K562 (cell line): ENCODE measurements at regions not wholly inside any gene's neighbourhood (a gene's known extent, or its start where the extent isn't known, plus 50 kb on each side); places are given as distances from the start of the nearest gene placed in this dataset.
A peak's percentile ranks its signal among the peaks of the same experiment; 100 is the strongest.

Source experiments
- ATAC-seq: fragments of 200-7000 bp; cut with Tn5 transposase; 3 replicates; pipeline ENCODE4 v1.9.1; 2020; ENCODE audit warnings: moderate library complexity
- BruUV-seq: library from RNA; stranded (reverse); fragments of 400-500 nt; replicated peaks from 2 replicates; lab custom pipeline; 2021; lab: Mats Ljungman, UMichigan
- CTCF ChIA-PET: fragments of 300-600 bp; formaldehyde crosslinking; extraction: SDS; loops from one replicate; lab custom pipeline; 2021; ENCODE audit warnings: low intra/inter-chr PET ratio; lab: Yijun Ruan, JAX
- POLR2A ChIA-PET: fragments of 300-600, 350-650 bp; sonication (Branson Sonifier 250); formaldehyde crosslinking; extraction: SDS; loops from one replicate; lab custom pipeline; 2021; ENCODE audit warnings: antibody characterized with exemption, inconsistent platforms; lab: Yijun Ruan, JAX
- DNase-seq, 4 experiments: peaks; one replicate each; pipeline versions ENCODE4 v3.0.0 to v3.0.0-alpha.2; 2011 to 2018; ENCODE audit warnings: low spot score in 3 of 4, mixed read lengths in 3 of 4; ENCODE audit errors: extremely low read depth in 1 of 4
- FAIRE-seq: peaks from 2 replicates; lab custom pipeline; 2011; peaks lifted over from hg19 to GRCh38; lab: Jason Lieb, UNC
- H2AFZ ChIP-seq: 2 replicates; pipeline ENCODE4 v1.6.0; 2011; ENCODE audit warnings: low read depth, low read length, control low read depth, inconsistent platforms
- H3K27ac ChIP-seq: fragments of 200-600 bp; 3 replicates; pipeline ENCODE4 v1.8.0; 2011; ENCODE audit warnings: low read depth, mild to moderate bottlenecking, control low read depth, inconsistent platforms, low read length, moderate library complexity, mixed read lengths; ENCODE audit errors: extremely low read depth
- H3K27me3 ChIP-seq, 2 experiments: fragments of 300-600 bp in 1 of 2; 2 replicates in 1 of 2; 3 replicates in 1 of 2; pipeline versions ENCODE4 v1.6.0 to v1.8.0; 2011; ENCODE audit warnings: inconsistent platforms in 2 of 2, low read length in 2 of 2, mild to moderate bottlenecking in 1 of 2, mixed read lengths in 1 of 2, moderate library complexity in 1 of 2; ENCODE audit not compliant: control insufficient read depth in 2 of 2, insufficient read depth in 2 of 2
- H3K36me3 ChIP-seq: fragments of 300-600 bp; 3 replicates; pipeline ENCODE4 v1.8.0; 2011; ENCODE audit warnings: mild to moderate bottlenecking, low read length, inconsistent platforms; ENCODE audit not compliant: control insufficient read depth, insufficient read depth
- H3K4me1 ChIP-seq, 2 experiments: fragments of 200-600 bp in 1 of 2; replicated peaks in 1 of 2; 2 replicates in 1 of 2; 3 replicates in 1 of 2; pipeline versions ENCODE4 v1.5.1 to v1.8.0; 2011; ENCODE audit warnings: inconsistent platforms in 2 of 2, low read length in 2 of 2, mild to moderate bottlenecking in 1 of 2, mixed read lengths in 1 of 2, moderate library complexity in 1 of 2; ENCODE audit not compliant: control insufficient read depth in 2 of 2, insufficient read depth in 2 of 2
- H3K4me2 ChIP-seq: 2 replicates; pipeline ENCODE4 v1.6.1; 2011; ENCODE audit warnings: low read length, control low read depth, inconsistent platforms, mixed read lengths; ENCODE audit not compliant: insufficient read depth
- H3K4me3 ChIP-seq: fragments of 200-600 bp; sonication (generic), shearing (Covaris generic); 2 replicates; pipeline ENCODE4 v1.5.1; 2016; ENCODE audit warnings: control low read depth, inconsistent platforms
- H3K79me2 ChIP-seq: fragments of 200-600 bp; 3 replicates; pipeline ENCODE4 v1.8.0; 2011; ENCODE audit warnings: low read length, inconsistent platforms; ENCODE audit not compliant: control insufficient read depth, insufficient read depth
- H3K9ac ChIP-seq, 2 experiments: 2 replicates each; pipeline versions ENCODE4 v1.6.0 to v1.6.1; 2011; ENCODE audit warnings: low read depth in 2 of 2, low read length in 2 of 2, control low read depth in 1 of 2, inconsistent platforms in 1 of 2, mild to moderate bottlenecking in 1 of 2, mixed read lengths in 1 of 2; ENCODE audit not compliant: insufficient read depth in 1 of 2
- H3K9me1 ChIP-seq: one replicate; pipeline ENCODE4 v1.6.0; 2011; ENCODE audit warnings: inconsistent platforms, mild to moderate bottlenecking, low read length, moderate library complexity; ENCODE audit not compliant: control insufficient read depth, insufficient read depth
- H3K9me3 ChIP-seq: replicated peaks from 2 replicates; pipeline ENCODE4 v1.5.1; 2011; ENCODE audit warnings: low read depth, low read length, inconsistent platforms; ENCODE audit not compliant: control insufficient read depth, insufficient read depth
- H4K20me1 ChIP-seq: replicated peaks from 2 replicates; pipeline ENCODE4 v1.6.1; 2011; ENCODE audit warnings: low read length, inconsistent platforms, mixed read lengths; ENCODE audit not compliant: control insufficient read depth, insufficient read depth
- DDX20 ChIP-seq: fragments of 450-650 bp; IDR thresholded peaks from 2 replicates; pipeline ENCODE4 v1.6.1; 2016; ENCODE audit warnings: missing genetic modification characterization, low read depth, mild to moderate bottlenecking, missing compliant biosample characterization, moderate library complexity
- SMARCC2 ChIP-seq: fragments of 450-650 bp; IDR thresholded peaks from 2 replicates; pipeline ENCODE4 v1.6.1; 2017; ENCODE audit warnings: antibody characterized with exemption, moderate library complexity, mild to moderate bottlenecking, low read depth
- SMC3 ChIP-seq: conservative IDR thresholded peaks from 2 replicates; pipeline ENCODE4 v1.6.1; 2011; ENCODE audit warnings: low read depth, low read length, improper control_type of control experiment; ENCODE audit not compliant: insufficient read depth
- SP1 ChIP-seq: sonication (generic); formaldehyde crosslinking; IDR thresholded peaks from 2 replicates; pipeline ENCODE4 v1.8.1; 2022; ENCODE audit warnings: mild to moderate bottlenecking, missing genetic modification reagents
- U2AF1 ChIP-seq: fragments of 200-400 bp; formaldehyde crosslinking; optimal IDR thresholded peaks from 2 replicates; pipeline ENCODE3; 2017; ENCODE audit warnings: mild to moderate bottlenecking, low read depth, low read length, moderate library complexity
- ZNF146 ChIP-seq: IDR thresholded peaks from one replicate; pipeline ENCODE4 v1.6.1; 2018; ENCODE audit warnings: missing compliant biosample characterization; ENCODE audit not compliant: unreplicated experiment
- ZNF76 ChIP-seq: fragments of 250-450 bp; sonication (Bioruptor Pico); IDR thresholded peaks from 2 replicates; pipeline ENCODE4 v1.4.0; 2020; ENCODE audit warnings: mild to moderate bottlenecking, moderate library complexity, borderline replicate concordance
- WGBS: fragments of 100-300 bp; shearing (Covaris generic); methylation state at CpG from one replicate; pipeline ENCODE4 v1.1.6; 2016; ENCODE audit warnings: low coverage, mixed read lengths; ENCODE audit not compliant: insufficient coverage; ENCODE audit errors: missing lambda C conversion rate; 5-methylcytosine and 5-hydroxymethylcytosine counted together
- in situ Hi-C: fragments of 300-500 bp; cut with MboI; formaldehyde crosslinking; loops from 4 replicates; pipeline ENCODE4 v1.15.0; 2018; ENCODE audit warnings: inconsistent platforms, mixed read lengths
- intact Hi-C: fragments of 100-400 bp; cut with micrococcal nuclease; formaldehyde crosslinking; loops from 2 replicates; pipeline ENCODE4 v1.14.2; 2022

- Histone ChIP-seq H3K27me3 (no peaks in the 10 kb centered on the region), H3K4me3 (no peak overlapping the region)
- intact Hi-C loops: no loop called here
- peak; percentile 25 for TF ChIP-seq ZNF146
- no peak for TF ChIP-seq ZNF76 (CRISPR knock-in tag)
- TF ChIP-seq, all 486 proteins: peak for 1
- no peak overlapping the region for H3K9ac ChIP-seq
- H3K4me2 ChIP-seq: no peak overlapping the region
- no peaks in the 10 kb centered on the region for H3K36me3 ChIP-seq
- no peak overlapping the region for H3K27ac ChIP-seq
- ChIA-PET CTCF (no interaction called here), POLR2A (interaction anchor here (0.6 kb wide), 1 partner anchor 410 kb away, joined by 3 read pairs; no protein-coding TSS in a partner anchor)
- in situ Hi-C loops: no loop called here
- no peaks in the 10 kb centered on the region for H3K79me2 ChIP-seq
- FAIRE-seq: no peak
- no peaks in the 10 kb centered on the region for H3K4me1 ChIP-seq
- no peak for ATAC-seq
- H3K9me1 ChIP-seq: no peaks in the 10 kb centered on the region
- H3K9me3 ChIP-seq: no peaks in the 10 kb centered on the region; the same call in 1 of the 2 replicates
- H2AFZ ChIP-seq: no peak overlapping the region
- DNase-seq: no peak
- WGBS: 0% methylated on average over 2 of the region's 2 CpGs
- H4K20me1 ChIP-seq: no peaks in the 10 kb centered on the region
- BruUV-seq: no TSS peak
Observed at GRCh38 chr16:65323655-65324237, 201.9 kb upstream of the CDH11 start.

- no peaks in the 10 kb centered on the region for H3K36me3 ChIP-seq
- H3K4me3 ChIP-seq: no peak overlapping the region
- no peaks in the 10 kb centered on the region for H3K9me3 ChIP-seq
- 2% methylated on average over 6 of the region's 6 CpGs for WGBS
- H3K9ac ChIP-seq: no peak overlapping the region
- H2AFZ ChIP-seq: no peak overlapping the region
- H3K27ac ChIP-seq: no peak overlapping the region
- H3K79me2 ChIP-seq: no peaks in the 10 kb centered on the region
- POLR2A ChIA-PET: no interaction called here
- in situ Hi-C loops: no loop called here
- DNase-seq: no peak
- no peaks in the 10 kb centered on the region for H3K27me3 ChIP-seq
- no peak for FAIRE-seq
- ATAC-seq: no peak
- no TSS peak for BruUV-seq
- no peak overlapping the region for H3K4me2 ChIP-seq
- CTCF ChIA-PET: no interaction called here
- intact Hi-C loops: no loop called here
- no peaks in the 10 kb centered on the region for H3K9me1 ChIP-seq
- no peaks in the 10 kb centered on the region for H3K4me1 ChIP-seq
- TF ChIP-seq SMARCC2: no peak
- no peak for TF ChIP-seq DDX20 (tag)
- no peak for TF ChIP-seq SP1 (CRISPR knock-in tag)
- no peak for TF ChIP-seq U2AF1
- no peak for TF ChIP-seq SMC3
- no peaks in the 10 kb centered on the region for H4K20me1 ChIP-seq
Observed at GRCh38 chr16:65319621-65320231, 197.9 kb upstream of the CDH11 start.
